OCI-LY7 (cell line): ENCODE measurements at regions not wholly inside any gene's neighbourhood (a gene's known extent, or its start where the extent isn't known, plus 50 kb on each side); places are given as distances from the start of the nearest gene placed in this dataset.

Experiments used
- CTCF ChIP-seq: fragments of 200-600 bp; sonication (generic); conservative IDR thresholded peaks from 2 replicates; pipeline ENCODE4 v1.5.1; 2014; ENCODE audit warnings: mild to moderate bottlenecking, antibody characterized with exemption, low read length, moderate library complexity, mixed read lengths
- EZH2phosphoT487 ChIP-seq: fragments of 200-600 bp; sonication (generic); IDR thresholded peaks from 2 replicates; pipeline ENCODE4 v1.6.1; 2018; ENCODE audit warnings: low read depth, borderline replicate concordance, mild to moderate bottlenecking, mixed run types, antibody characterized with exemption, low read length, moderate library complexity, mixed read lengths

GRCh38 chrX:7316280-7316679 lies 168.3 kb upstream of the PUDP start:
- TF ChIP-seq CTCF (no peak), EZH2phosphoT487 (no peak)
